Activated T-cell treated with anti-CD3 and anti-CD28 coated beads, Interleukin-2, amount 50 U/mL, for 24 hours (primary cell): ENCODE measurements at regions not wholly inside any gene's neighbourhood (a gene's known extent, or its start where the extent isn't known, plus 50 kb on each side); places are given as distances from the start of the nearest gene placed in this dataset.

Experiments
- DNase-seq: peaks from one replicate; pipeline ENCODE4 v3.0.0-alpha.2; 2020
- H3K27ac Mint-ChIP-seq: 2 replicates; pipeline ENCODE4 v1.8.0; 2020; ENCODE audit warnings: mild to moderate bottlenecking, mixed read lengths
- H3K27me3 Mint-ChIP-seq: 2 replicates; pipeline ENCODE4 v1.8.0; 2020; ENCODE audit warnings: mixed read lengths
- H3K36me3 Mint-ChIP-seq: 2 replicates; pipeline ENCODE4 v1.8.0; 2020; ENCODE audit warnings: low read depth, mixed read lengths
- H3K4me1 Mint-ChIP-seq: 2 replicates; pipeline ENCODE4 v1.8.0; 2020; ENCODE audit warnings: low read depth, mixed read lengths
- H3K4me3 Mint-ChIP-seq: 2 replicates; pipeline ENCODE4 v1.8.0; 2020; ENCODE audit warnings: mild to moderate bottlenecking, moderate library complexity, mixed read lengths
- H3K9me3 Mint-ChIP-seq: 2 replicates; pipeline ENCODE4 v1.8.0; 2020; ENCODE audit warnings: mixed read lengths

GRCh38 chr6:91166271-91167046, 579.6 kb upstream of the MAP3K7 start:
- Mint-ChIP-seq H3K4me1 (no peaks in the 10 kb centered on the region), H3K36me3 (no peaks in the 10 kb centered on the region), H3K9me3 (no peaks in the 10 kb centered on the region), H3K27me3 (no peaks in the 10 kb centered on the region), H3K4me3 (no peak overlapping the region), H3K27ac (no peak overlapping the region)
- no peak for DNase-seq

GRCh38 chr6:91164105-91164504, 577.2 kb upstream of the MAP3K7 start:
- no peaks in the 10 kb centered on the region for H3K4me1 Mint-ChIP-seq
- no peak overlapping the region for H3K27ac Mint-ChIP-seq
- no peaks in the 10 kb centered on the region for H3K9me3 Mint-ChIP-seq
- no peaks in the 10 kb centered on the region for H3K27me3 Mint-ChIP-seq
- H3K36me3 Mint-ChIP-seq = no peaks in the 10 kb centered on the region
- no peak overlapping the region for H3K4me3 Mint-ChIP-seq
- no peak for DNase-seq

GRCh38 chr6:91161246-91161645, 574.4 kb upstream of the MAP3K7 start:
- Mint-ChIP-seq H3K9me3 (no peaks in the 10 kb centered on the region), H3K36me3 (no peaks in the 10 kb centered on the region), H3K4me3 (no peak overlapping the region), H3K27ac (no peak overlapping the region), H3K27me3 (no peaks in the 10 kb centered on the region), H3K4me1 (no peaks in the 10 kb centered on the region)
- DNase-seq = no peak

- H3K4me3 Mint-ChIP-seq = no peak overlapping the region
- no peak overlapping the region for H3K27ac Mint-ChIP-seq
- no peaks in the 10 kb centered on the region for H3K27me3 Mint-ChIP-seq
- H3K9me3 Mint-ChIP-seq = no peaks in the 10 kb centered on the region
- DNase-seq = no peak
- no peaks in the 10 kb centered on the region for H3K36me3 Mint-ChIP-seq
- H3K4me1 Mint-ChIP-seq = no peaks in the 10 kb centered on the region
Measured at GRCh38 chr6:91155129-91155785, 568.4 kb upstream of the MAP3K7 start.

- no peak for DNase-seq
- no peak overlapping the region for H3K27ac Mint-ChIP-seq
- no peaks in the 10 kb centered on the region for H3K4me1 Mint-ChIP-seq
- H3K27me3 Mint-ChIP-seq = no peaks in the 10 kb centered on the region
- H3K4me3 Mint-ChIP-seq = no peak overlapping the region
- no peaks in the 10 kb centered on the region for H3K9me3 Mint-ChIP-seq
- H3K36me3 Mint-ChIP-seq = no peaks in the 10 kb centered on the region
Measured at GRCh38 chr6:91152824-91153223, 566.0 kb upstream of the MAP3K7 start.

GRCh38 chr6:91149956-91150705, 563.3 kb upstream of the MAP3K7 start:
- H3K27me3 Mint-ChIP-seq = no peaks in the 10 kb centered on the region
- no peak overlapping the region for H3K4me3 Mint-ChIP-seq

GRCh38 chr6:91149246-91149955, 562.5 kb upstream of the MAP3K7 start:
- Mint-ChIP-seq H3K36me3 (no peaks in the 10 kb centered on the region), H3K4me1 (no peaks in the 10 kb centered on the region), H3K27ac (no peak overlapping the region), H3K9me3 (no peaks in the 10 kb centered on the region), H3K4me3 (no peak overlapping the region), H3K27me3 (no peaks in the 10 kb centered on the region)
- no peak for DNase-seq

More at GRCh38 chr6:91149956-91150705, 563.3 kb upstream of the MAP3K7 start:
- Mint-ChIP-seq H3K36me3 (no peaks in the 10 kb centered on the region), H3K27ac (no peak overlapping the region), H3K9me3 (no peaks in the 10 kb centered on the region), H3K4me1 (no peaks in the 10 kb centered on the region)
- DNase-seq = no peak

- Mint-ChIP-seq H3K36me3 (no peaks in the 10 kb centered on the region), H3K27me3 (peaks cover 3% of the 10 kb centered on the region), H3K4me3 (no peak overlapping the region), H3K9me3 (no peaks in the 10 kb centered on the region), H3K27ac (no peak overlapping the region), H3K4me1 (no peaks in the 10 kb centered on the region)
- no peak for DNase-seq
Measured at GRCh38 chr6:91144126-91144525, 557.3 kb upstream of the MAP3K7 start.

GRCh38 chr6:91142154-91142553, 555.3 kb upstream of the MAP3K7 start:
- DNase-seq = no peak
- Mint-ChIP-seq H3K4me1 (no peaks in the 10 kb centered on the region), H3K4me3 (no peak overlapping the region), H3K27ac (no peak overlapping the region), H3K27me3 (peaks cover 3% of the 10 kb centered on the region), H3K36me3 (no peaks in the 10 kb centered on the region), H3K9me3 (no peaks in the 10 kb centered on the region)

- no peaks in the 10 kb centered on the region for H3K4me1 Mint-ChIP-seq
Measured at GRCh38 chr6:91141346-91141745, 554.5 kb upstream of the MAP3K7 start.

GRCh38 chr6:91140449-91140848, 553.6 kb upstream of the MAP3K7 start:
- H3K36me3 Mint-ChIP-seq = no peaks in the 10 kb centered on the region
- DNase-seq = no peak
- no peaks in the 10 kb centered on the region for H3K9me3 Mint-ChIP-seq
- no peak overlapping the region for H3K27ac Mint-ChIP-seq
- H3K4me1 Mint-ChIP-seq = no peaks in the 10 kb centered on the region
- H3K27me3 Mint-ChIP-seq = peaks cover 3% of the 10 kb centered on the region
- H3K4me3 Mint-ChIP-seq = no peak overlapping the region

More at GRCh38 chr6:91141346-91141745, 554.5 kb upstream of the MAP3K7 start:
- Mint-ChIP-seq H3K27me3 (peaks cover 3% of the 10 kb centered on the region), H3K27ac (no peak overlapping the region), H3K4me3 (no peak overlapping the region), H3K9me3 (no peaks in the 10 kb centered on the region), H3K36me3 (no peaks in the 10 kb centered on the region)
- DNase-seq = no peak

GRCh38 chr6:91137286-91137685, 550.4 kb upstream of the MAP3K7 start:
- no peaks in the 10 kb centered on the region for H3K36me3 Mint-ChIP-seq
- no peaks in the 10 kb centered on the region for H3K9me3 Mint-ChIP-seq
- no peak for DNase-seq
- peaks cover 3% of the 10 kb centered on the region for H3K27me3 Mint-ChIP-seq
- H3K27ac Mint-ChIP-seq = no peak overlapping the region
- H3K4me3 Mint-ChIP-seq = no peak overlapping the region
- H3K4me1 Mint-ChIP-seq = no peaks in the 10 kb centered on the region

GRCh38 chr6:91135406-91136103, 548.7 kb upstream of the MAP3K7 start:
- Mint-ChIP-seq H3K9me3 (no peaks in the 10 kb centered on the region), H3K4me3 (no peak overlapping the region), H3K27me3 (peaks cover 3% of the 10 kb centered on the region), H3K27ac (no peak overlapping the region), H3K36me3 (no peaks in the 10 kb centered on the region), H3K4me1 (no peaks in the 10 kb centered on the region)
- DNase-seq = no peak

GRCh38 chr6:91132461-91132860, 545.6 kb upstream of the MAP3K7 start:
- no peak for DNase-seq
- no peaks in the 10 kb centered on the region for H3K4me1 Mint-ChIP-seq
- H3K36me3 Mint-ChIP-seq = no peaks in the 10 kb centered on the region
- no peak overlapping the region for H3K27ac Mint-ChIP-seq
- H3K9me3 Mint-ChIP-seq = no peaks in the 10 kb centered on the region
- H3K4me3 Mint-ChIP-seq = no peak overlapping the region
- no peaks in the 10 kb centered on the region for H3K27me3 Mint-ChIP-seq
